ENCODE measurements at regions not wholly inside any gene's neighbourhood (a gene's known extent, or its start where the extent isn't known, plus 50 kb on each side); places are given as distances from the start of the nearest gene placed in this dataset.

DNA sequence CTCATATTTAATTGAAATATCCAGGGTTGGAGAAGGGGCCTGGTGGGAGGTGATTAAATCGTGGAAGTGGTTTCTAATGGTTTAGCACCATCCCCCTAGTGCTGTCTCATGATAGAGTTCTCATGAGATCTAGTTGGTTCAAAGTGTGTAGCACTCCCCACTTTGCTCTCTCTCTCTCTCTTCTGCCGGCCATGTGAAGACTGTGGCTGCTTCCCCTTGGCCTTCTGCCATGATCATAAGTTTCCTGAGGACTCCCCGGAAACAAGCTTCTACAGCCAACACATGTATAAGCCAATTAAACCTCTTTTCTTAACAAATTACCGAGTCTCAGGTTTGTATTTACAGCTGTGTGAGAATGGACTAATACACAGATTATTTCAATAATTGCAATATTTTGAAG is 305.8 kb upstream of the KCND2 start:
- TF ChIP-seq, protein P1, sequence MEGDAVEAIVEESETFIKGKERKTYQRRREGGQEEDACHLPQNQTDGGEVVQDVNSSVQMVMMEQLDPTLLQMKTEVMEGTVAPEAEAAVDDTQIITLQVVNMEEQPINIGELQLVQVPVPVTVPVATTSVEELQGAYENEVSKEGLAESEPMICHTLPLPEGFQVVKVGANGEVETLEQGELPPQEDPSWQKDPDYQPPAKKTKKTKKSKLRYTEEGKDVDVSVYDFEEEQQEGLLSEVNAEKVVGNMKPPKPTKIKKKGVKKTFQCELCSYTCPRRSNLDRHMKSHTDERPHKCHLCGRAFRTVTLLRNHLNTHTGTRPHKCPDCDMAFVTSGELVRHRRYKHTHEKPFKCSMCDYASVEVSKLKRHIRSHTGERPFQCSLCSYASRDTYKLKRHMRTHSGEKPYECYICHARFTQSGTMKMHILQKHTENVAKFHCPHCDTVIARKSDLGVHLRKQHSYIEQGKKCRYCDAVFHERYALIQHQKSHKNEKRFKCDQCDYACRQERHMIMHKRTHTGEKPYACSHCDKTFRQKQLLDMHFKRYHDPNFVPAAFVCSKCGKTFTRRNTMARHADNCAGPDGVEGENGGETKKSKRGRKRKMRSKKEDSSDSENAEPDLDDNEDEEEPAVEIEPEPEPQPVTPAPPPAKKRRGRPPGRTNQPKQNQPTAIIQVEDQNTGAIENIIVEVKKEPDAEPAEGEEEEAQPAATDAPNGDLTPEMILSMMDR (IDR thresholded peaks at IDR 0.05; ENCODE audit: borderline replicate concordance, extremely low read depth, low read length, poor library complexity, severe bottlenecking), result no peak
- TF ChIP-seq EZH2 (IDR thresholded peaks at IDR 0.05; ENCODE audit: borderline replicate concordance, low read depth, low read length, severe bottlenecking), result no peak

All from DND-41 (cell line).